ENCODE measurements at regions not wholly inside any gene's neighbourhood (a gene's known extent, or its start where the extent isn't known, plus 50 kb on each side); places are given as distances from the start of the nearest gene placed in this dataset.
A peak's percentile ranks its signal among the peaks of the same experiment; 100 is the strongest.

DNA sequence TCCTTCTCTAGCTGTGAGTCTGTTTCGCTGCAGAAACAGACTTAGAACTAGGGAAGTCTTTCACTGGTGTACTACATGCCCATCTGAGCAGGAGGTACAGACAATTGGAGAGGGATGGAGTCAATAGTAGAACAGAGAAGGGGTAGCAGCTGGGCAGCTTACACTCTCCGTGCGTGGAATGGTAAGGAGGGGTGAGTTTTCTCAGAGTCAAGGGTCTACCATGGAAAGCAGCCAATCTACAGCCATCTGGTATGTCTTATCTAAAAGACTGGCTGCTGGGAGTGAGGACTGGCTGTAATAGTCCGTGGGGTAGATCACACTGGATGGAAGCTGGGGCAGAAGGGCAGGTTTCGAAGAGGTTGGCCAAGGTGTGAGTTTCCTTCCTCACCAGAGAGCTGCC is 137.3 kb upstream of the TENM4 start:
- DNase-seq: no peak

DNA sequence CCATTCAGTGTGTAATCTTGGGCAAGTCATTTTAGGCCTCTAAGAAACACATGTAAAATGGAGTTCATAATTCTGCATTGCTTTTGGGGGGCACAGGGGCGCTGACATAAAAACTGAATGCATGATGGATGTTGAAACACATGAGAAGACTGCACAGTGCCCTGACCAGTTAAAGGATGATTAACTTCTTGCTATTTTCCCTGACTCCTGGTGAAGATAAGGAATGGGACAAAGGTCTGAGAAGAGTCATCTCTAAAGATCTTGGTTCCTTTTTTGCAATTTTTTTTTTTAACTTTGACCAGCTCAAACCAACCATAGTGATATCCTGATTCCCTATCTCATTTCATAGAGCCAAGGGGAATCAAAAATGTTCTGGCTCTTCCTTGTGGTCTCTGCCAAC is 134.9 kb upstream of the TENM4 start:
- no peak for DNase-seq

DNA sequence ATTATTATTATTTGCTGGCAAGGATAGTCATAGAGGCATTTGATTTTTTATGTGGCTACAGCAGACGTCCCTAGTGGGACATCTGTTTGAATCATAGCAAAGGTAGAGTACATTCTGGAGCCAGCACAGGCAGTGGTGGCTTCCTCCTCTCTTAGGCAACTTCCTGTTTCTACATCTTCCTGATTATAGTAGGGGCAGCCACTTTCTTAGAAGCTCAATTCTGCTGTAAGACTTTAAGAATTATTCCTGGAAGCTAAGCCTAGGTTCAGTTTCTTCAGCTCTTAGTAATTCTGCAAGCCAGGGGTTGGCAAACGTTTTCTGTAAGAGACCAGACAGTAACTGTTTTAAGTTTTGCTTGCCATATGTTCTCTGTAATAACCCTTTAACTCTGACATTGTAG is 129.3 kb upstream of the TENM4 start:
- DNase-seq: no peak

DNA sequence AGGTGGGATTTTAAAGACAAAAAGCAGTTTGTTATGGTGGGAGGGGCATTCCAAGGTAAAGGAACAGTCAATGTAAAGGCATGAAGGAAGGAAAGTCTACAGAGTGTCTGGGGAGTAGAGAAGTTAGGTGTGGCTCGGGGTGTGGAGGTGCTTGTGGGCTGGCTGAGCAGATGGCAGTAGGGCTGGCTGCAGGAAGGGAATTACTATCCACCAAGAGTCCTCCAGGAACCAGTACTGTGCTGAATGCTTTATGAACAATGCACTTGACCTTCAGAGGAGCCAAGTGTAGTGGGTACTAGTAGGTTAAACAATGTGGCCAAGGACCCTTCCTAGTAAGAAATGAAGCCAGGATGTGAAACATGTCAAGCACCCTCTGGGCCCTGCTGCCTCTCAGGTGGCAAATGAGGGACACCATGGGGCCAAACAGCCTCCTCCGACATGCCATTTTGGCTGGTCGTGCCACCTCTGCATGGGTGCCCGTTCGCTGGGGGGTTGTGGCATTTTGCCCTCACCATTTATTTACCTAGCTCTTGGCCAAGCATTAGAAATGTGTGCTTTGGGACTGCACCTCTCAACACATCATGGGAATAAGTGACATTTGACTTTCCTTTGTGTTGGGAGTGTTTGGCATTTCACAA is 123.6 kb upstream of the TENM4 start:
- DNase-seq: no peak

DNA sequence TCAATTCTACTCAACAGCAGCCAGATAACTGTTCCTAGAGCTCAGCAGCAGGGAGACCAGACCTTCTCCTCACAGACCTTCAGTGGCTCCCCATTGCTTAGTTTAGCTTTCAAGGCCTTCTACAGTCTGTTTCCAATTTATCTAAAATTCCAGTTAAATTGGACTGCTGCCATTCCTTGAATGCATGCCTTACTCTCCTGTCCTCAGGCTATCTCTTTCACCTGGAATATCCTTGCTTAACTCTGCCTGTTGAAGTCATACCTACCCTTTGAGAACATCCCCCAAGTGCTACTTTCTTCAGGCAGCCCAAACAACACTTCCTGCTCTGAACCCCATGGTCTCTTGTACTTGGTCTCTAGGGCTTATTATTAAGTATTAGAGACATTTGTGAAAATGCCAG is 120.7 kb upstream of the TENM4 start:
- no peak for DNase-seq

DNA sequence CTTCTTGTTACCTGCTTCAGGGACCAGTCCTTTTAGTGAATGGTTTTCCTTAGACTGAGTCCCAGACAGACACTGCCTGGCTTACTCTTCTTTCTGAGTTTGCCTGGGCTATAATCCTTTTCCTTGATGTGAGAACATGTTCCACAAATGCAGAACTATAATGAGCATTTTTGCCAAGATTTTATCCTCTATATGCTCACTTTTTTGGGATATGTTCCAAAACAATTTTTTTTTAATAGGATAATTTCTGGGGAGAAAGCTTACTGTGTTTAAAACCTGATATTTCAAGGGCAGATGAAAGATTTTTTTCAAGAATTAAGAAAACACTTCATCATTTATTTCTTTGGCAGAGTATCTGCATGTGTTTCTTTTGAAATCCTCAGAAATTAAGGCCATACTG is 110.0 kb upstream of the TENM4 start:
- no peak for DNase-seq

DNA sequence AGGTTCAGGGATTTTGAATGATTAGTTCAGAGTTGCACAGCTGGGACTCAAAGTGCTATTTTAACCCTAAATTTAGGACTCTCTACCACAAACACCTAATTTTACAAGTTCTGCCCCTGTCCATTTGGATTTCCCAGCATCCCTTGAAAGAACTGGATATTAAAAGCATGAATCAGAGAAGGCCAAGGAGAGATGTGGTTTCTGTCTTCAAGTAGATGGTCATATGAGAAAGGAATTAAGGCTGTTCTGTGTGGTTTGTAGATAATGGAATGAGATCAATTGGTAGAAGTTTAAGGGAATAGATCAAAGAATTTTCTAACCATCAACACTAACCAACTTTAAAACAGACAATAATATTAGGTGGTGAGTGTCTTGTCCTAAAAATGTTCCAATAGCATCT is 106.4 kb upstream of the TENM4 start:
- peak; percentile 30 for DNase-seq

DNA sequence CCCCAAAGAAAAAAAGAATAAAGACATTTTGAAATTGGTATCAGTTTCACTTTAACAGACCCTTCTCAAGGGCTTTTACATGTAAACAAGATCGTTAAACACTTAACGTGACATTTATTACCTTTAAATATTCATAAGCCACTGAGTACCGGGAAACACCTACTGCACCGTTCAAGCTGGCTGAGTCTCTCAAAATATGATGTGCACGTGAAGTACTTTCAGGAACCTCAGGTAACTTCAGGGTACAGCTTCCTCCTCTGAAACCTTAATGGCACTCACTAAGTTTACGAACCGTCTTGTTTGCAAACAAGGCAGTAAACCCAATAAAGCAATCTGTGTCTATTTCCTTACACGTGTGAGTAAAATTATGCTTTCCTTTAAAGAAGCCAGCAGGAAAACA is 105.5 kb upstream of the TENM4 start:
- DNase-seq: no peak

DNA sequence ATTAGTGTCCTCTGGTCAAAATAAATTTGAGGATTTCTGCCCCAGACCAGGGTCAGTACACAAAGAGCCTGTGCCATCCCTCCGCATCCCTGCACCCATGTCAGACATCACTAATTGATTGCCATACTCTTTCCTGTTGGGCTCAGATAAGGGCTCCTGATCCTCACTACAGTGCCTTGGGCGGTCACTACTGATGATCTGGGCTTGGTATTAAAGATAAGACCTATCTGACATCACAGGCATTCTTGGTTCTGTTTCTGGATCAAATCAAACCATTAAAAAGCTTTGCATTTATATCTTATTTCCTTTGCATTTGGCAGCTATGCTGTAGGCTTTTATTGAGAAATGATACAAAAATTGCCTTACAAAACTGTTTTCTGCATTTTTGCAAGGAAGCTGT is 103.5 kb upstream of the TENM4 start:
- no peak for DNase-seq

DNA sequence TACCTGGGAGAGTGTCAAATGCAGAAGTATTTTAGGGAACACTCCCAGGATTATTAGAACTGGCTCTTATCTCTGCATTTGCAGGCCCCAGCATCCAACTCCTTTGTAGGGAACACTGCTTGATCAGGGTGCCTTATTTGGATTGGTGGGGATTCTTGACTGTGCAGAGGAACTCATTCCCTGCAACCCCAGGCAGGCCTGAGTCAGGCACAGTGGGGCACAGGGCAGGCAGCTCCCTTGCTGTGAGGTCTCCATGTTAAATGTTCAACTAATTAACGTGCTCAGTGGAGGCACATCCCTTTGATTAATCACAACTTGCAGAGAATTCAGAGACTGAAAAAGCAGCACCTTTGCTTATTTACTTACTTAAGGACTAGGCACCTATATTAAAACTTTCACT is 102.3 kb upstream of the TENM4 start:
- DNase-seq: no peak

DNA sequence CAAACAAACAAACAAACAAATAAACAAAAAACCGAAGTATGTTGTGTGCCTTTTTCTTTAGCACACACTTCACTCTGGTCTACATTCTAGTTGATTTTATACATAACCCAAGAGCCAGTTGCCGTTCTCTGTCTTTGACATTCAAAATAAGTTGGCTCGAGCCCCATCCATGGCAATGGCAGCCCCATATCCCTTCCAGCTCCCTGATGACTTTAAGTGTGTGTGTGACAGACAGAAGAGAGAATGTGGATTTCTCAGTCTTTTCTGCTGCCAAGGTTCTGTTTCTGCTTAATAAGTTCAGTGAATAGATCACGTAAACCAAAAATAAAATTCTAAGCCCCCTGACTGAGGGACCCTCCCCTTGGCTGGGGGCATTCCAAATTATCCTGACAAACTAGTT is 100.6 kb upstream of the TENM4 start:
- no peak for DNase-seq

DNA sequence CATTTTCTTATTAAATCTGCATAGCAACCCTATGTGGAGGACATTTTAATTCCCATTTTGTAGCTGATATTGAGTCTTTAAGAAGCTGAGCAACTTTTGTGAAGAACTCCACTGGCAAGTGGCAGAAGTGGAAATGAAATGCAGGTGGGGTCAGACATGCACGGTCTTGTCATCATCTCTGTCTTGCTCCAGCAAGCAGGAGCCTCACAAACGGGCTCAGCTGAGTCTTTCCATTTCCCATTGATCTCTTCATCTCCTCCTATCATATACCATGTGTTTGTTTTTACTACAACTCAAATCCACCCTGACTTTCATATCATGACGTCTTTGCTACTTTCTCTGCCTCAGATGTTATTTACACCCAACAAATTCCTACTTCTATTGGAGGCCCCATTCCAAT is 97.9 kb upstream of the TENM4 start:
- DNase-seq: no peak

DNA sequence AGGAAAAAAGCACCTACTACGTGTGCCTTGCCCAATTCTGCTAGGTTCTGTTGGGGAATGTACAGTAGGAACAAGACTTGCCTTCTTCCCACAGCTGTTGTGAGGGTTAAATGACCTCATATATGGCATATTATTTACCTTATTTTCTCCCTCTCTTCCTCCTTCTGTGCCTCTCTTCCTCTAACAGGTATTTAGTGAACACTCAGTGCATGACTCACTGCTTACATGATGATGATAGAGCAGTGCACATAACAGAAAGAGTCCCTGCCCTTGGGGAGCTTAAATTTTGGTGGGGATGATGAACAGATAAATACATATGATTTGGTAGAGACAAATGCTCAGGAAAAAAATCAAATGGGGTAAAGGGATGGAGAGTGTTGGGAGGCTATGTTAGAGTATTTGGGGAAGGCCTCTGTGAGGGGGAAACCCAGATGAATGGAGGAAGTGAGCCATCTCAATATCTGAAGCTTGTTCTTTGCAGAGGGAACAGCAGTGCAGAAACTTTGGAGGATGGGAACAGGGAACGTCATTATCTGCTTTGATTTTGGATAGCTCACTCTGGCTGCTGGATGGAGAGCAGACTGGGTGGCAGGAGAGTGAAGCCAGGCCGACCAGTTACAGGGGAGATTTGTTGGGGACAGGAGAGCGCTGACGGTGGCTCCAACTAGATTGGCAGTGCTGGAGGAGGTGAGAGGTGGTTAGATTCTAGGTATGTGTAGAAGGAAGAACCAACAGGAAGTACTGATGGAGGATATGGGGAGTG is 95.5 kb upstream of the TENM4 start:
- no peak for DNase-seq

DNA sequence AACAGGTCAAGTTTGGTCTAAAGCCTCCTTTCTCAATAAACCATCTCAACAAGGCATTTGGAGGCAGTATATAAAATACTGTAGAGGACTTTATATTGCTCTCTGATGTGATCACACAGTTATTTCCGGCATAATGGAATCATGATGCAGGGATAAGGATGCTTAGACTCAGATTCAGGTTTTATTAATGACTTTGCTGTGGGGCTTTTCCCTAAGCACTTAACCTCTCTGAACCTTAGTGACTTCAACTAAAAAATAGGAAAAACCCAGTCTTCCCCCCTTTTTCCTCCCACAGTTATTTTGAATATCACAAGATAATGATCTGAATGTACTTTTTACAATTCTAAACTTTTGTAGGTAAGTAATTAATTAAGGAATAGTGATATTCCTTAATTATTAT is 94.8 kb upstream of the TENM4 start:
- no peak for DNase-seq

DNA sequence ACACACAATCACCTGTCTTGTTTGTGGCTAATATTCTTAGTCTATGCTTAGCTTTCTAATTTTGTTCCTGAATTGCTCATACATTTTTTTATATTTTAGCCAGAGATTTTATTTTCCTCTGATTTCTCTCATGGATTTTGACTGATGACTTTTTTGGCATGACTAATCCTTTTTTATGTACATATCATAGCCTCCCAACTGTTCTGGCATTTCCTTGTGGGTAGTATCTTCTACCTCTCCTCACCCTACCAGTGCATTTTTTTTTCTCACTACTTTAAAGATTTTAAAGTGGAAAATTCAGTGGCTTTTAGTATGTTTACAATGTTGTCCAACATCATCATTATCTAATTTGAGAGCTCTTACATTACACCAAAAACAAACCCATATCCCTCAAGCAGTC is 84.4 kb upstream of the TENM4 start:
- DNase-seq: peak; percentile 17

DNA sequence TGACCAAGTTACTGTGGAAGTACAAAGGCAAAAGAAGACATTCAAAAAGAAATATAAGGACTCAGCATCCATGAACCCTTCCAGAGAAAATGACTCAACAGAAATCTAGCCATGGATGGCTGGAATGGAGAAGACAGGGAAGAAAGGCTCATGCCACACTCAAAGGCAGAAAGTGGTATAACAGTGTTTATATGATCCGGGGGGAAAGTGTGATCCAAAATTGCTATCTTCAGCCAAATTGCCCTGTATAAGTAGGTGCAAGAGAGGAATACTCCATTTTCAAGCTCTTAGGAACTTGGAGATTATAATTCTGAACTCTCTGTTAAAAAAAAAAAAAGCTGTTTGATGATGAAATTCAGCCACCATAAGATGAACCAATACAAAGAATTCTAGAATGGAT is 81.8 kb upstream of the TENM4 start:
- no peak for DNase-seq

DNA sequence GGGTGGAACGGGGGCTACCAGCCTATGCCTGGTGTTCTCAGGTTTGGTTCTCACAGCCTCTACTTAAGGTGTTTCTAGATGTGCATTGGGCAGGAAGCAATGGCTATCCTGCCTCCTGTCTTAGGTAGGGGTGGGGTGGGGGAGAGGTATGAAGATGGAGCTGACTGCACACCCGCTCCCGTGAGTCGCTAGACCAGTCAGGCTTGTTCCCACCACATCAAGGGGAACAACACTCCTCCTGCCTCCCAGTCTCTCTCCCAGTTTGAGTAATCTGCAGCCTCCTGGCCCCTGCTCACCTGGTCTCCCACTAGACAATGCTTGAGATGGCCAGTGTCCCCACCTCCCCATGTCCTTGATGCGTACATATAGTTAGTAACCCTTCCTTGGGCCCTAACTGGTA is 79.3 kb upstream of the TENM4 start:
- no peak for DNase-seq

DNA sequence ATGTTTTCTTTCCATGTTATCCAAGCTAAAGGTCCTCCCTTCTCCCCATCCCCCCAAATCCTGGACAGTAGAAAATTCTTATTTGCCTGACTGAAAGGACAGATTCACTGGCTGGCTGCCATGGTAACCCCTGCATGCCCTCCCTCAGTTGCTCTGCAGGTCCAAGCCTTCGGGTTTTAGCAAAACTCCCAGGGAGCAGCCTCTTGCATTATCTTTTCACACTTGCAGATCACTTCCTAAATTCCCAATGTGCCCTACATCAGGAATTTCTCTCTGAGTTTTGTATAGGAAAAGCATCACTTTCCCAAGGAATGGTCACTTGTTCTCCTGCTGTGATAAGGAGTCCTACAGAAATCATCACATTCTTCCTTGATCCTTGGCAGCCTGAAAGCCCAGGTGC is 75.0 kb upstream of the TENM4 start:
- no peak for DNase-seq

DNA sequence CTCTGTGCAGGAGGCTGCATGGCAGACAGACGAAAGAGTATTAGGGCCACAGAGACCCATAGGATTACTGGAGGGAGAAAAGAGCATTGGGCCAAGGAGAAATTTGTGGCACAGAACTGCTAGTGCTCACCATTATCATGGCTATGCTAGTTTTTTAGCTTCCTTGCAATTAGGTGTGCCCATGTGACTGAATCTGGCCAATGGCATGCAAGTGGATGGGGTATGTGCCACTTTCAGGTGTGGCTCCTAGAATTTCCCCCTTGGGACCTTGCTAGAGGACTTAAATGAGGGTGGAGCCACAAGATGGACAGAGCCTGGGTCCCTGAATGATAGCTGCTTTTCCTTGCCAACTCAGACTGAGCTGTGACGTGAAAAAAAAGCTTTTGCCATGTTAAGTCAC is 73.9 kb upstream of the TENM4 start:
- DNase-seq: no peak

DNA sequence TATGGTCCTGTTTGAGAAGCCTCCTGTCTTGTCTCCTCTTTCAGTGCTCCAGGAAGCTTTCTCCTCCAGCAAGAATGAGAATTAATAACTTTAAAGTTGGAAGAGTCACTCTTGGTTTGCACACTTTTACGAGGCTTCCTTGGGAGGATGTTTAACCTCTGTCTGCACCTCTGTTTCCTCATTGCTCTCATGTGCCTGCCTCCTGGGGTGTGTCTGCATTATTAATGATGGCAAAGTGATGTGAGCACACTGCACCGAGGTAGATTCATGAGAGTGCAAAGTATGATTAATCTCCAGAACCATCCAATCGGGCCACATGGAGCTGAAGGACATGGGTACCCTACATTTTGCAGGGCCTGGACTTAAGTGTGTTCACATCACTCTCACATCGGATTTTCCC is 73.5 kb upstream of the TENM4 start:
- no peak for DNase-seq

DNA sequence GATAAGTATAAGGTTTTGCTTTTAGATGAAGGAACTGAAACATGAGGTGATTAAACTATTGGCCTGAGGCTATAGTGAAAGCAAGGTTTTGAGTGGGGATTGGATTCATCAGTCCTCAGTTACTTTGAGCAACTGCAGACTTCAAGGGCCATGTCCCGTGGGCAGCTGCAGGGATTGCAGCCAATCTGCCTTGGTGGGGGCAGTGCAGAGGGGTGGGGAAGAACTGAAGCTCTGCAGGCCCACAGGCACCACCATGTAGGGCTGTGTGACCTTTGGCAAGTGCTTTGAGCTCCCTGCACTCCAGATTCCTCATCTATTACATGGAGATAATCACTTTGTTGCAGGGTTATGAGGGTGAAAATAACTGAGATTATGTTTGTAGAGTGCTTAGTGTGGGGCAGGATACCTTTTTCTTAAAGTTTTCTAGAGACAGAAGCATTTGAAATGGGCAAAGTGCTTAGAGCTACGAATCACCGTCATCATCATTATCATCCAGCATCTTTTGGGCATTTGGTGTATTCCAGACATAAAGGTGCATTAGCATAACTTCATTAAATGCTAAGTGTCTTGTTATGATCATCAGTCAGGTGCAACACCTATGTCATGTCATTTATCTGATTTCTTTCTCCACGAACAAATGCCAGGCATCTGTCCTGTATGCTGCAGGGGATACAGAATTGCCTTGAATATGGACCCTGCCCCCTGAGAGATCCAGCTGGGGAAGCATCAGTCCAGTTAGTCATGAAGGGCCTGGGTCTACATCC is 72.1 kb upstream of the TENM4 start:
- no peak for DNase-seq

DNA sequence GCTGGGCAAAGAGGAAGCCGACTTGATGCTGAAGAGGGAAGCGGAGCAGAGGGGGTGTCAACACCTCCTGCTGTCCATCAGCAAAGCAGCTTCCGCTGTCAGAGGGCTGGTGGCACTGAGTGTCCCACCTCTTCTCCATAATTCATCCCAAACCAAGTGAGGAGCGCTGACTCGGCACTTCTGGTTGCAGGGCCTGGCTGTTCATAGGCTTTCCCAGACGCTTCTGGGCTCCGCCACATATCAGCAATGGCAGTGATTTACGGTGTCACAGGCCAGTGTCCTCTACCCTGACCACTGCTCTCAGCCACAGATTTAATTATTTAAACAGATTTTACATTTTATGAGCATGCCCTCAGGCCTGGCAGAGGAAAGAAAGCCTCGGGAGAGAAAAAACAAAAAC is 70.1 kb upstream of the TENM4 start:
- no peak for DNase-seq

DNA sequence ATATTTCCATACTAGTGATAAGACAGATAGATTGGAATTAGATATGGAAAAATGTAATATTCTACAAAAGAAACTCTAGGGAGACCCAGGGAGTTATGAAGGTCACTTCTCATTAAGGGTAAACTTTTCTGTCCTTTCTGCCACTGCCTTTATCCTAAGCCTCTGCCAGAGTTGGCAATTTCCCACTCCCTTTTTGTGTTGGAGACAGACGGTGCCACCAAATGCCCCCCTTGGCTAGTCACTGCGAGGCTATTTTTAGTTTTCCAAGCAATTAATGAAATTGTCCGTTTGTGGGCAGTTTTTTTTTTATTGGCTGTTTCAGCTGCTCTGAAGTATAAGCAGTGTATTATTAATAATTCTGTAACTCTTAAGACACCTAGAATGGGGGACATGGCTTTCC is 67.6 kb upstream of the TENM4 start:
- no peak for DNase-seq

DNA sequence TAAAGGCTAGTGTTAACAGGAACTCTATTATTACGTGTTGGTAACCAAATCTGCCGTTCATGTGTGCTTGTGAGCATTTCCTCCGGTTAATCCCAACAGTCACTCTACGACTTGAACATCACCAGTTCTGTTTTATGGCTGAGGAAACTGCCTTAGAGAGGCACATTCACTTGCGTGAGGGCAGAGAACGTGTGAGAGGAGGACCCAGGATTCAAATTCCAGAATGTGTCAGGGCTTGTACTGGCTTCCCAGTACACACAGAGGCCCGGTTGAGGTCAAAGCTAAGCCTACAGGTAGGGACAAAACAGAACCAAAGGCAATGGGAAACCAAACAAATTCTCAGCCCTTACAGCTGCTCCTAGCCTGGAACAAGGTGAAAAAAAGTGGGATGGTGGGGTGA is 66.9 kb upstream of the TENM4 start:
- DNase-seq: no peak

Data from fibroblast of skin of right biceps (primary cell).